Astrocyte (in vitro differentiated cells and primary cell): ENCODE measurements at regions not wholly inside any gene's neighbourhood (a gene's known extent, or its start where the extent isn't known, plus 50 kb on each side); places are given as distances from the start of the nearest gene placed in this dataset.
"Not testable (repeated sequence)": the region's sequence is repeated elsewhere in the genome, so short reads cannot be mapped to it uniquely, and the experiment has no call there.

Source experiments
- DNase-seq: peaks from one replicate; pipeline ENCODE4 v3.0.0-alpha.2; 2010; ENCODE audit warnings: low read depth
- FAIRE-seq: peaks from 2 replicates; lab custom pipeline; 2011; peaks lifted over from hg19 to GRCh38; lab: Jason Lieb, UNC
- H2AFZ ChIP-seq: 2 replicates; pipeline ENCODE4 v1.6.0; 2012; ENCODE audit warnings: low read depth, low read length, inconsistent platforms
- H3K27ac ChIP-seq: 2 replicates; pipeline ENCODE4 v1.5.1; 2011; ENCODE audit warnings: low read depth, low read length, inconsistent platforms
- H3K27me3 ChIP-seq: 2 replicates; pipeline ENCODE4 v1.6.0; 2011; ENCODE audit warnings: low read length, inconsistent platforms; ENCODE audit not compliant: insufficient read depth
- H3K36me3 ChIP-seq: 2 replicates; pipeline ENCODE4 v1.5.1; 2011; ENCODE audit warnings: low read length, inconsistent platforms; ENCODE audit not compliant: insufficient read depth
- H3K4me1 ChIP-seq: 2 replicates; pipeline ENCODE4 v1.5.1; 2011; ENCODE audit warnings: low read length, inconsistent platforms; ENCODE audit not compliant: insufficient read depth
- H3K4me2 ChIP-seq: 2 replicates; pipeline ENCODE4 v1.6.0; 2012; ENCODE audit warnings: low read length, inconsistent platforms
- H3K4me3 ChIP-seq: 2 replicates; pipeline ENCODE4 v1.5.1; 2011; ENCODE audit warnings: low read depth, mild to moderate bottlenecking, low read length, inconsistent platforms; ENCODE audit not compliant: insufficient read depth
- H3K79me2 ChIP-seq: 2 replicates; pipeline ENCODE4 v1.6.0; 2012; ENCODE audit warnings: mild to moderate bottlenecking, low read length, inconsistent platforms; ENCODE audit not compliant: insufficient read depth
- H3K9ac ChIP-seq: 2 replicates; pipeline ENCODE4 v1.6.0; 2012; ENCODE audit warnings: mild to moderate bottlenecking, low read length, inconsistent platforms
- H3K9me3 ChIP-seq: 2 replicates; pipeline ENCODE4 v1.5.1; 2012; ENCODE audit warnings: low read depth, mild to moderate bottlenecking, low read length, inconsistent platforms; ENCODE audit not compliant: insufficient read depth
- H4K20me1 ChIP-seq: 2 replicates; pipeline ENCODE4 v1.6.0; 2012; ENCODE audit warnings: low read length, inconsistent platforms; ENCODE audit not compliant: insufficient read depth
- H3K27ac Mint-ChIP-seq: one replicate; pipeline ENCODE4 v1.8.0; 2021; ENCODE audit warnings: mild to moderate bottlenecking, mixed read lengths; ENCODE audit not compliant: unreplicated experiment
- H3K27me3 Mint-ChIP-seq: one replicate; pipeline ENCODE4 v1.8.0; 2021; ENCODE audit warnings: low read depth, mixed read lengths; ENCODE audit not compliant: unreplicated experiment
- H3K36me3 Mint-ChIP-seq: one replicate; pipeline ENCODE4 v1.8.0; 2021; ENCODE audit warnings: low read depth, mixed read lengths; ENCODE audit not compliant: unreplicated experiment
- H3K4me1 Mint-ChIP-seq: one replicate; pipeline ENCODE4 v1.8.0; 2021; ENCODE audit warnings: low read depth, mixed read lengths; ENCODE audit not compliant: unreplicated experiment
- H3K4me3 Mint-ChIP-seq: one replicate; pipeline ENCODE4 v1.8.0; 2021; ENCODE audit warnings: mild to moderate bottlenecking, moderate library complexity, mixed read lengths; ENCODE audit not compliant: unreplicated experiment
- H3K9me3 Mint-ChIP-seq: one replicate; pipeline ENCODE4 v1.8.0; 2021; ENCODE audit warnings: mild to moderate bottlenecking, mixed read lengths; ENCODE audit not compliant: unreplicated experiment
- EZH2 ChIP-seq: IDR thresholded peaks from 2 replicates; pipeline ENCODE4 v1.6.1; 2012; ENCODE audit warnings: mild to moderate bottlenecking, low read length, inconsistent platforms; ENCODE audit not compliant: insufficient read depth
- TF ChIP-seq, protein P1 (sequence below): IDR thresholded peaks from 2 replicates; pipeline ENCODE4 v1.5.1; 2011; ENCODE audit warnings: low read depth, mild to moderate bottlenecking, inconsistent platforms, low read length, moderate library complexity; ENCODE audit not compliant: insufficient read depth

DNA sequence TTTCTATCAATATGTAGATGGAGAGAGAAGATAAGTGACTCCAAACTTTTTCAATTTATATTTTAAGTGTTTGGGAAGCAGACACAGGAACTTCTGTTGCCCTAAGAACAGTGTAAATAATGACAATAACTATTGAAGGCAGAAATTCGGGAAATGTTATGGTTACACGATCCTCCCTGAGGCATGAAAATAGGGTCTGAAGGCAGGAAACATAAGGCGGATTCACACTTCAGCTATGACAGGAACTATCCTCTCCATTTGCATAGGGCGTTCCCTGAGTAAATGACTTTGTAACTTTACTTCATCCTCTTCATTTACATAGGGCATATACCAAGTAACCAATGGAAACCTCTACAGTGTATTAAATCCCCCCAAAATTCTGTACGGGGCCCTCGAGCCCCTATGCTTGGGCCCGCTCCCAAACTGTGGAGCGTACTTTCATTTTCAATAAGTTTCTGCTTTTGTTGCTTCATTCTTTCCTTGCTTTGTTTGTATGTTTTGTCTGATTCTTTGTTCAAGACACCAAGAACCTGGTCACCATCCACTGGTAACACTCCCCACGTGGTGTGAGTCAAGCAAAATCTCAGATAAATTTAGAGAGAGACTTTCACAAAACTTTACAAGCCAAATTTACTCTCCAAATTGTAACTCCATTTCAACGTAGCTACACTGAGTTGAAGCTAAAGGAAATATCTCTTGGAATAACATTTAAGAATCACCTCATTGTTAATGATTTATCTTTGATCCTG, 2504.3 kb downstream of the ARAP2 start:
- Histone ChIP-seq H3K36me3 (no peaks in the 10 kb centered on the region), H3K9ac (no peak overlapping the region), H3K79me2 (no peaks in the 10 kb centered on the region), H3K4me1 (no peaks in the 10 kb centered on the region), H3K9me3 (no peaks in the 10 kb centered on the region), H3K27me3 (no peaks in the 10 kb centered on the region), H4K20me1 (no peaks in the 10 kb centered on the region), H3K4me3 (no peak overlapping the region), H3K27ac (no peak overlapping the region), H3K4me2 (no peak overlapping the region), H2AFZ (no peak overlapping the region)
- no peak overlapping the region for H3K4me3 Mint-ChIP-seq
- H3K9me3 Mint-ChIP-seq: peaks cover 12% of the 10 kb centered on the region
- H3K27ac Mint-ChIP-seq: no peak overlapping the region
- DNase-seq: no peak
- FAIRE-seq: no peak
- no peaks in the 10 kb centered on the region for H3K4me1 Mint-ChIP-seq
- no peaks in the 10 kb centered on the region for H3K27me3 Mint-ChIP-seq
- no peaks in the 10 kb centered on the region for H3K36me3 Mint-ChIP-seq
- no peak for TF ChIP-seq EZH2
- TF ChIP-seq, protein P1, sequence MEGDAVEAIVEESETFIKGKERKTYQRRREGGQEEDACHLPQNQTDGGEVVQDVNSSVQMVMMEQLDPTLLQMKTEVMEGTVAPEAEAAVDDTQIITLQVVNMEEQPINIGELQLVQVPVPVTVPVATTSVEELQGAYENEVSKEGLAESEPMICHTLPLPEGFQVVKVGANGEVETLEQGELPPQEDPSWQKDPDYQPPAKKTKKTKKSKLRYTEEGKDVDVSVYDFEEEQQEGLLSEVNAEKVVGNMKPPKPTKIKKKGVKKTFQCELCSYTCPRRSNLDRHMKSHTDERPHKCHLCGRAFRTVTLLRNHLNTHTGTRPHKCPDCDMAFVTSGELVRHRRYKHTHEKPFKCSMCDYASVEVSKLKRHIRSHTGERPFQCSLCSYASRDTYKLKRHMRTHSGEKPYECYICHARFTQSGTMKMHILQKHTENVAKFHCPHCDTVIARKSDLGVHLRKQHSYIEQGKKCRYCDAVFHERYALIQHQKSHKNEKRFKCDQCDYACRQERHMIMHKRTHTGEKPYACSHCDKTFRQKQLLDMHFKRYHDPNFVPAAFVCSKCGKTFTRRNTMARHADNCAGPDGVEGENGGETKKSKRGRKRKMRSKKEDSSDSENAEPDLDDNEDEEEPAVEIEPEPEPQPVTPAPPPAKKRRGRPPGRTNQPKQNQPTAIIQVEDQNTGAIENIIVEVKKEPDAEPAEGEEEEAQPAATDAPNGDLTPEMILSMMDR: no peak

DNA sequence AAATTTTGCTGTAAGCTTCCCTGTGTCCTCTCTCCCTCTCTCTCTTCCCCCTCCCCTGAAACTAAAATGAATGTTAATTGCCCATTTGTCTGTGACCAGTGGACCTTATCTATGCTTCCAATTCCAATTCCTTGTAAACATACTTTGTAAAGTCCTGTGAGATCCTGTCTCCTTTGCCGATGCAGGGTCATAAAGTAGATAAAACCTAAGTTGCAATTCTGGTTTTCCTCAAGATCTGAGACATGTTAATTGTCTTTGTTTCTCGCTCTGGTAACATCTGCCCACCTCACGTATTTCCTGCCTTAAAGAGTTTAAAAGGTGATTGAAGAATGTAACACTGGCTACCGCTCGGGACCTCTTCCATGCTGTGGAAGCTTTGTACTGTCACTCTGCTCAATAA, 2503.4 kb downstream of the ARAP2 start:
- H3K27ac ChIP-seq, DNase-seq, H3K9me3 ChIP-seq, H3K27me3 ChIP-seq, H3K4me2 ChIP-seq, H3K4me1 ChIP-seq, H3K4me3 Mint-ChIP-seq, H3K4me1 Mint-ChIP-seq, H3K27ac Mint-ChIP-seq, H3K27me3 Mint-ChIP-seq, H3K4me3 ChIP-seq, H4K20me1 ChIP-seq, H2AFZ ChIP-seq, H3K9ac ChIP-seq, H3K36me3 Mint-ChIP-seq, FAIRE-seq, H3K79me2 ChIP-seq, H3K36me3 ChIP-seq: not testable (repeated sequence)
- peaks cover 12% of the 10 kb centered on the region for H3K9me3 Mint-ChIP-seq

DNA sequence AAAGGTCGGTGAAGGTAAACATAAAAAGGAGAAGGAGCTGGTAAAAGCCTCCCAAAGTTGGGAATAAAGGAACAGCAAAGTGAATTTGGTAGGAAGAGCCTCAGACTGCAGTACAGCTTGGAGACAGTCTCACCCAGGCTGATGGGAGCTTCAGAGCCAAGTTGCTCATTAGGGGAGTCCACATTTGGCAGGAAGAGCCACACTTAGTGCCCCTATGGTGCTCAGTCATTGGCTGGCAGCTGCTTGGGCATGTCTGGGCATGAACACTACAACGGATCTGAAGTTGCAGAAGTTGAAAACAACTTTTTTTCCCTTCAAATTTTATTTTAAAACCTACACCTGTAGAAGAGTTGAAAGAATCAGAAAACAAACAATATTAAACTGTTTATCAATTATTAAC, 2497.3 kb downstream of the ARAP2 start:
- H3K27ac ChIP-seq: no peak overlapping the region
- DNase-seq: peak; percentile 2
- no peaks in the 10 kb centered on the region for H3K36me3 Mint-ChIP-seq
- H3K27ac Mint-ChIP-seq: peak overlapping the region; percentile 41
- no peak overlapping the region for H3K4me3 ChIP-seq
- no peak for FAIRE-seq
- peak overlapping the region; percentile 81 for H2AFZ ChIP-seq
- no peaks in the 10 kb centered on the region for H3K79me2 ChIP-seq
- H3K27me3 ChIP-seq: no peaks in the 10 kb centered on the region
- no peak overlapping the region for H3K4me2 ChIP-seq
- H3K36me3 ChIP-seq: no peaks in the 10 kb centered on the region
- no peak overlapping the region for H3K9ac ChIP-seq
- no peaks in the 10 kb centered on the region for H4K20me1 ChIP-seq
- no peak overlapping the region for H3K4me3 Mint-ChIP-seq
- peaks cover 9% of the 10 kb centered on the region for H3K9me3 Mint-ChIP-seq
- no peaks in the 10 kb centered on the region for H3K4me1 ChIP-seq
- H3K27me3 Mint-ChIP-seq: no peaks in the 10 kb centered on the region
- TF ChIP-seq, protein P1: no peak
- no peak for TF ChIP-seq EZH2
- peaks cover 8% of the 10 kb centered on the region for H3K4me1 Mint-ChIP-seq
- no peaks in the 10 kb centered on the region for H3K9me3 ChIP-seq
